Bronchial epithelial cell (primary cell): ENCODE measurements at regions not wholly inside any gene's neighbourhood (a gene's known extent, or its start where the extent isn't known, plus 50 kb on each side); places are given as distances from the start of the nearest gene placed in this dataset.

Experiments used
- DNase-seq: peaks from one replicate; pipeline ENCODE4 v3.0.0-alpha.2; 2010; ENCODE audit warnings: low read depth
- FAIRE-seq: peaks from 2 replicates; lab custom pipeline; 2011; peaks lifted over from hg19 to GRCh38; lab: Jason Lieb, UNC
- H3K27me3 ChIP-seq: 2 replicates; pipeline ENCODE4 v1.5.1; 2011; ENCODE audit warnings: low read length; ENCODE audit not compliant: control insufficient read depth, insufficient read depth
- H3K36me3 ChIP-seq: 2 replicates; pipeline ENCODE4 v1.5.1; 2011; ENCODE audit warnings: low read length; ENCODE audit not compliant: control insufficient read depth, insufficient read depth
- H3K4me3 ChIP-seq: 2 replicates; pipeline ENCODE4 v1.5.1; 2011; ENCODE audit warnings: mild to moderate bottlenecking, low read depth, low read length, control low read depth
- TF ChIP-seq, protein P1 (sequence below): IDR thresholded peaks from 2 replicates; pipeline ENCODE4 v1.5.1; 2011; ENCODE audit warnings: mild to moderate bottlenecking, moderate library complexity, low read length, control low read depth, inconsistent platforms; ENCODE audit not compliant: insufficient read depth, severe bottlenecking

DNA sequence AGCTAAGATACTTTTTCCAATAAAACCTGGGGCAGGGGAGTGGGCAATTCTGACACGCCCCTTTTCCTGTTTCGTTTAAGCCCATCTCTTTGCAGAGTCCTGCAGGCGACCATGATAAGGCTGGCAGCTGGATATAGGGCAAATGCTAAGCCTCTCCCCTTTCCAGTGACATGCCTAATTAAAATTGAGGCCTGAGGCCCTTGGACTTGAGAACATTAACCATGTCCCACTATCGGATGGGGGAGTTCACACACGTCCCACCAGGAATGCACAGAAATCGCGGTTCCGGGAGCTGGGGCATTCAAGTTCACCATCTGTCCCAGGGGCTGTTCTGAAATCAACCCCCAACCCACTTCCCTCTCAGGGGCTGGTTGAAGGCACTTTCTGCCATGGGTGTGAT, 109.2 kb upstream of the FOXF1 start:
- no peak overlapping the region for H3K4me3 ChIP-seq
- no peaks in the 10 kb centered on the region for H3K36me3 ChIP-seq
- no peak for DNase-seq
- no peaks in the 10 kb centered on the region for H3K27me3 ChIP-seq
- TF ChIP-seq, protein P1, sequence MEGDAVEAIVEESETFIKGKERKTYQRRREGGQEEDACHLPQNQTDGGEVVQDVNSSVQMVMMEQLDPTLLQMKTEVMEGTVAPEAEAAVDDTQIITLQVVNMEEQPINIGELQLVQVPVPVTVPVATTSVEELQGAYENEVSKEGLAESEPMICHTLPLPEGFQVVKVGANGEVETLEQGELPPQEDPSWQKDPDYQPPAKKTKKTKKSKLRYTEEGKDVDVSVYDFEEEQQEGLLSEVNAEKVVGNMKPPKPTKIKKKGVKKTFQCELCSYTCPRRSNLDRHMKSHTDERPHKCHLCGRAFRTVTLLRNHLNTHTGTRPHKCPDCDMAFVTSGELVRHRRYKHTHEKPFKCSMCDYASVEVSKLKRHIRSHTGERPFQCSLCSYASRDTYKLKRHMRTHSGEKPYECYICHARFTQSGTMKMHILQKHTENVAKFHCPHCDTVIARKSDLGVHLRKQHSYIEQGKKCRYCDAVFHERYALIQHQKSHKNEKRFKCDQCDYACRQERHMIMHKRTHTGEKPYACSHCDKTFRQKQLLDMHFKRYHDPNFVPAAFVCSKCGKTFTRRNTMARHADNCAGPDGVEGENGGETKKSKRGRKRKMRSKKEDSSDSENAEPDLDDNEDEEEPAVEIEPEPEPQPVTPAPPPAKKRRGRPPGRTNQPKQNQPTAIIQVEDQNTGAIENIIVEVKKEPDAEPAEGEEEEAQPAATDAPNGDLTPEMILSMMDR: no peak
- FAIRE-seq: no peak

DNA sequence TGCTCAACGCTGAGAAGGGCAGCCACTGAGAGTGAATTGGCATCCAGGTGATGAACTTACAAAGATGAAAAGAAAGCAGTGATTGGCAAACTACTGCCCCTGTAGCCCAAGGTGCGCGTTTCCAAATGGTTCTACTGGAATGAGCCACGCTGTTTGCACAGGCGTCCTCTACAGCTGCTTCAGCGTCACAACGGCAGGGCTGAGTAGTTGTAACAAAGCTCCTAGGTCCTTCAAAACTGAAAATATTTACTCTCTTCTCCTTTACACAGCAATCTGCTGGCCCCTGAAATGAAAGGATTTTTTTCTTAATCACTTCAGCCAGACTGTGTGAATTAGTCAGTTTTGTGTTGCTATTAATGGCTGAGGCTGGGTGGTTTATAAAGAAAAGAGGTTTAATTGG, 107.2 kb upstream of the FOXF1 start:
- FAIRE-seq: no peak
- H3K27me3 ChIP-seq: no peaks in the 10 kb centered on the region

DNA sequence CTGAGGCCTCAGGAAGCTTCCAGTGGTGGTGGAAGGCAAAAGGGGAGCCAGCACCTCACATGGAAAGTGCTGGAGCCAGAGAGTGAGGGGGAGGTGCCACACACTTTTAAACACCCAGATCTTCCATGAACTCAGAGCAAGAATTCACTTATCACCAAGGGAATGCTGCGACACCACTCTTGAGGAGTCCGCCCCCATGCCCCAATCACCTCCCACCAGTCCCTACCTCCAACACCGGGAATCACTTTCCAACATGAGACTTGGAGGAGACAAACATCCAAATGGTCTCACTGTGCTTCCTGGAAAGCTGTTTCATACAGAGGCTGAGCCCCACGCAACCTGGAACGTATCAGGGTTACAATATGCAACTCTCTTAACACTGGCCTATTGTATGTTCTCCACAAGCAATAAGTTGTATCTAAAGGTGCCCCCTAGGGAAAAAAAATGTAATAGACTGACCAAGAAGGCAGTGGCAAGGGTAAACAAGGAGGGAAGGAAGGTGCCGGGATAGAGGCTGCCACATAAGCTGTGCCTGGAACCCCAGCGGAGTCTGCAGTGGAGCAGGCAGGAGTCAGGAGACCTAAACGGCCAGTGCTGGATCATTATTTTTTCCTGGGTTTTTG, 106.7 kb upstream of the FOXF1 start:
- FAIRE-seq: no peak
- Histone ChIP-seq H3K27me3 (no peaks in the 10 kb centered on the region), H3K36me3 (no peaks in the 10 kb centered on the region), H3K4me3 (no peak overlapping the region)
- DNase-seq: no peak
- TF ChIP-seq, protein P1: no peak

More for the DNA sequence above, 107.2 kb upstream of the FOXF1 start:
- TF ChIP-seq, protein P1: no peak
- no peak overlapping the region for H3K4me3 ChIP-seq
- DNase-seq: no peak
- no peaks in the 10 kb centered on the region for H3K36me3 ChIP-seq

DNA sequence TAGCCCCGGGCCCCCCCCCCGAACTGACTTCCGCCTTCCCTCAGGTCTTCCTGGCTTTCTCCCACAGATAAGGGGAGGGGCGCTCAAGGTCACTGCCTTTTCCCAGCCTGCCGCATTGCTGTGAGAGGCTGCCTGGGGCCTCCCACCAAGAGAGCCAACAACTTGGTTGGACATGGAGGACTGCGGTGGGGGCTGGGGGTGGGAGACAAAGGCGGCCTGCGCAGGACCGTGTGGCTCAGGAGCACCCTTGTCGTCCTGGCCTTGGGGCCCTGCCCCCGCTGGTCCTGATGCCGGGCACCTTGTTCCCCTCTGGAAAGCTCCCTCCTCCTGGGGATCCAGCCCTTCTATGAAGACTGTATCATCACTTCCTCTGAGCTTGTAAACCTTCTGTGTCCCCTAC, 105.6 kb upstream of the FOXF1 start:
- no peaks in the 10 kb centered on the region for H3K36me3 ChIP-seq
- no peaks in the 10 kb centered on the region for H3K27me3 ChIP-seq
- DNase-seq (no peak), FAIRE-seq (no peak)
- TF ChIP-seq, protein P1: no peak
- H3K4me3 ChIP-seq: no peak overlapping the region

DNA sequence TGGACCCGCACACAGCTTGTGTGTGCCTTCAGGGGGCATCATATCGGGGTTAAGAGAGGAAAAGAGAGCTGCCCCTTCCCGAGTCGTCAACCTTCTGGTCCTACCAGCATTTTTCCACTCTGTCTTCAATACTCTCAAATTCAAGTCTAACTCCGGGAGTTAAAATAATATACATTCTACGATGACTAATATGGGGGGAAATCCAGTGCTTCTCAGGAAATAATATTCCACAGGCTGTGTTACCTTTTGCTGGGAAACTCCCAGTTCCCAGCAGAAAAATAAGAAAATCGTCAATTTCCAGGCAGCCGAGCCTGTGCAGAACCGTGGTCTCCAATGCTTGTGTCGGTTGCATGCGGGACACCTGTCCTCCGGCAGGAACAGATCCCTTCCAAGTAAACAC, 105.0 kb upstream of the FOXF1 start:
- H3K27me3 ChIP-seq: no peaks in the 10 kb centered on the region
- H3K4me3 ChIP-seq: no peak overlapping the region
- FAIRE-seq: no peak
- no peak for DNase-seq
- TF ChIP-seq, protein P1: no peak
- no peaks in the 10 kb centered on the region for H3K36me3 ChIP-seq

DNA sequence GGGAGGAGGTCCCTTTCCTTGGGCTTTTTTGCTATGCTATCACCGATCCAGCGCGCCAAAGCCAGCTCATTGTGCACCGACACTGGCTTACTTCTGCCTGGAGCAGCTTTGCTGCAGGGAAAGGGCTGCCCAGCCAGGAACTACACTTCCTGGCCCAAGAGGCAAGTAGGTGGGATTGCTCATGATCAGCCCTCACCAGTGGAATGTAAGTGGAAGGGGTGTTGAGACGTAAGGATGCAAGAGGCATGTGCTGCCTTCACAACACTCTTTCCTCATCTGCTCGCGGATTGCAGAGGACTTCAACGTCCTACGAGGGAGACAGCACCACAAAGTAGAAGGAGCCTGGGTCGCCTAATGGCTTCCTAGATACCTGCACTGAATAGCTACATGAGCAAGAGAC, 104.3 kb upstream of the FOXF1 start:
- TF ChIP-seq, protein P1: no peak

More for the DNA sequence above, 104.3 kb upstream of the FOXF1 start:
- Histone ChIP-seq H3K36me3 (no peaks in the 10 kb centered on the region), H3K27me3 (no peaks in the 10 kb centered on the region), H3K4me3 (no peak overlapping the region)
- DNase-seq (no peak), FAIRE-seq (no peak)
